SK-N-MC (cell line): ENCODE measurements at regions not wholly inside any gene's neighbourhood (a gene's known extent, or its start where the extent isn't known, plus 50 kb on each side); places are given as distances from the start of the nearest gene placed in this dataset.

Experiments used
- EZH2 ChIP-seq: fragments of 200-600 bp; sonication (generic); IDR thresholded peaks from one replicate; pipeline ENCODE4 v1.6.1; 2017; ENCODE audit warnings: antibody characterized with exemption
- FOXP2 ChIP-seq: optimal IDR thresholded peaks from 2 replicates; pipeline ENCODE3; 2011; ENCODE audit warnings: mild to moderate bottlenecking, moderate library complexity; ENCODE audit not compliant: insufficient read depth; ENCODE audit errors: extremely low read length, control extremely low read depth
- POLR2AphosphoS5 ChIP-seq: IDR thresholded peaks from 2 replicates; pipeline ENCODE4 v1.6.1; 2012; ENCODE audit warnings: mild to moderate bottlenecking, low read depth, low read length, borderline replicate concordance

DNA sequence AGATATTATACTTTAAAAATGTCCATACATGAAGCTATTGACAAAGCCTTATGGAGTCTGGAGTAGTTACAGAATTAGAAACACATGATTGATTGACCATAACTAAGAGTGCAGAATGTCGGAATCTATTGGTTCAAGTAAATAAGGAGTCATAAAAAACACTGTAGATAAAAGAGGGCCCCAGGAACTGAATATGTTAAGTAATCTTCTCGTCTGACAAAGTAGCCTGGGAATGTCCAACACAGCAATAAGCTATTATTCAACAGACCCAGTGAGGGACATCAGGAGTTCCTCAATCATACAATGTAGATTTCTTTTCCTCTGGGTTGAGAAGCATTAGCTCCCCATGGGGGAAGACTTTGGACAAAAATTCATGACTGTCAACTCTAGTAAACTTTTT lies 782.0 kb downstream of the SUGCT start:
- no peak for TF ChIP-seq EZH2
- TF ChIP-seq POLR2AphosphoS5 = no peak
- no peak for TF ChIP-seq FOXP2
